Tibial nerve (tissue), 4 donors: ENCODE measurements at regions not wholly inside any gene's neighbourhood (a gene's known extent, or its start where the extent isn't known, plus 50 kb on each side); places are given as distances from the start of the nearest gene placed in this dataset.

Experiments
- EP300 ChIP-seq, 2 donors: sonication (generic); formaldehyde crosslinking; IDR thresholded peaks; one replicate each; pipeline ENCODE4 v1.6.1; 2017; ENCODE audit warnings: antibody characterized with exemption in 2 of 2, mild to moderate bottlenecking in 1 of 2
- TF ChIP-seq, protein P1 (sequence below), 5 experiments: fragments of 200-600 bp in 3 of 5; fragments of 450-650 bp in 2 of 5; sonication (generic) in 3 of 5; IDR thresholded peaks; one replicate each; pipeline ENCODE4 v1.5.1; 2016 to 2019; ENCODE audit warnings: antibody characterized with exemption in 5 of 5, mild to moderate bottlenecking in 3 of 5, moderate library complexity in 2 of 5

GRCh38 chr20:48400009-48400408, 427.8 kb downstream of the PREX1 start:
- TF ChIP-seq, protein P1, sequence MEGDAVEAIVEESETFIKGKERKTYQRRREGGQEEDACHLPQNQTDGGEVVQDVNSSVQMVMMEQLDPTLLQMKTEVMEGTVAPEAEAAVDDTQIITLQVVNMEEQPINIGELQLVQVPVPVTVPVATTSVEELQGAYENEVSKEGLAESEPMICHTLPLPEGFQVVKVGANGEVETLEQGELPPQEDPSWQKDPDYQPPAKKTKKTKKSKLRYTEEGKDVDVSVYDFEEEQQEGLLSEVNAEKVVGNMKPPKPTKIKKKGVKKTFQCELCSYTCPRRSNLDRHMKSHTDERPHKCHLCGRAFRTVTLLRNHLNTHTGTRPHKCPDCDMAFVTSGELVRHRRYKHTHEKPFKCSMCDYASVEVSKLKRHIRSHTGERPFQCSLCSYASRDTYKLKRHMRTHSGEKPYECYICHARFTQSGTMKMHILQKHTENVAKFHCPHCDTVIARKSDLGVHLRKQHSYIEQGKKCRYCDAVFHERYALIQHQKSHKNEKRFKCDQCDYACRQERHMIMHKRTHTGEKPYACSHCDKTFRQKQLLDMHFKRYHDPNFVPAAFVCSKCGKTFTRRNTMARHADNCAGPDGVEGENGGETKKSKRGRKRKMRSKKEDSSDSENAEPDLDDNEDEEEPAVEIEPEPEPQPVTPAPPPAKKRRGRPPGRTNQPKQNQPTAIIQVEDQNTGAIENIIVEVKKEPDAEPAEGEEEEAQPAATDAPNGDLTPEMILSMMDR (IDR thresholded peaks at IDR 0.05): no peak
- no peak for TF ChIP-seq EP300 (IDR thresholded peaks at IDR 0.05)
